ENCODE measurements at regions not wholly inside any gene's neighbourhood (a gene's known extent, or its start where the extent isn't known, plus 50 kb on each side); places are given as distances from the start of the nearest gene placed in this dataset.

- no peaks in the 10 kb centered on the region for H3K36me3 ChIP-seq (ENCODE audit: control insufficient read depth, insufficient read depth, low read length)
- H3K27me3 ChIP-seq (ENCODE audit: control insufficient read depth, insufficient read depth, low read length) = no peaks in the 10 kb centered on the region
- H3K4me1 ChIP-seq (ENCODE audit: control insufficient read depth, insufficient read depth, low read length) = peaks cover 12% of the 10 kb centered on the region; the same call in 1 of the 2 replicates
- H3K9me3 ChIP-seq (ENCODE audit: control insufficient read depth, insufficient read depth, low read depth, low read length) = peaks cover 22% of the 10 kb centered on the region
- no peak overlapping the region for H3K4me3 ChIP-seq (ENCODE audit: low read depth, low read length)
- no peak overlapping the region for H3K27ac ChIP-seq (ENCODE audit: low read depth, low read length)
- H3K9ac ChIP-seq (ENCODE audit: low read length) = no peak overlapping the region
Measured at GRCh38 chr9:80059191-80059590, 487.4 kb downstream of the TLE4 start.

- H3K9ac ChIP-seq (ENCODE audit: low read length) = no peak overlapping the region
- no peaks in the 10 kb centered on the region for H3K36me3 ChIP-seq (ENCODE audit: control insufficient read depth, insufficient read depth, low read length)
- peaks cover 17% of the 10 kb centered on the region; the same call in 1 of the 2 replicates for H3K4me1 ChIP-seq (ENCODE audit: control insufficient read depth, insufficient read depth, low read length)
- H3K27me3 ChIP-seq (ENCODE audit: control insufficient read depth, insufficient read depth, low read length) = no peaks in the 10 kb centered on the region
- peaks cover 15% of the 10 kb centered on the region for H3K9me3 ChIP-seq (ENCODE audit: control insufficient read depth, insufficient read depth, low read depth, low read length)
- no peak overlapping the region for H3K4me3 ChIP-seq (ENCODE audit: low read depth, low read length)
- no peak overlapping the region for H3K27ac ChIP-seq (ENCODE audit: low read depth, low read length)
Measured at GRCh38 chr9:80052830-80053229, 481.1 kb downstream of the TLE4 start.

DNA sequence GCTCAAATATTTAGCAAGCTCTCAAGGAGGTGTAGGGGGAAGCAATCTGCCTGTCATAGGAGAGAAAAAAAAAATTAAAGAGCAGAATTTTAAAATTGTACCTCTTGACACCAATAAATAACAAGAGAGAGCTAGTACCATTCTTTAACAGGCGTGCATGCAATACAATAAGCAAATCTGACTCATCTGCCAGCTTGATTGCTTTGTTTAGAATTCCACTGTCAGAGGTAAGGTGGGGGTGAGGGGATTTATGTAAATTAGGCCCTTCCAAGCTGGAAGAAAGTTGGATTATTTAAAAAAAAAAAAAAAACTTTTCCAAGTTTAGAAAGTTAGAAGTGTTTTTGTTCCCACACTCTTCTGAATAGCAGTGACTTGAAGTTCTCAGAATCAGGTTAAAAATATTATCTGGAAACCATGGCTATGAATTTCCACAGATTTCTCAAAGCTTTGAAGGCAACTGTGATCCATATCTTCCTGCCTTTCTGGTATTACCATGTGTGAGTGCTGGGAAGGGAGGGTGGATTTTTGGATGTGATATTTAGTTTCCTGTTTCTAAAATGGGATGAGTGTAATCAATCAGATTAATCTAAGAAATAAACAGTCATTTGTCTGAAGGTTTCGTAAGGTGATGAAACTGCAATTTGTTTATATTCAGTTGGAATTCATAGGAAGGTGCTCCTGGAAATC, 477.5 kb downstream of the TLE4 start:
- Histone ChIP-seq H3K27ac (ENCODE audit: low read depth, low read length) (no peak overlapping the region), H3K36me3 (ENCODE audit: control insufficient read depth, insufficient read depth, low read length) (no peaks in the 10 kb centered on the region), H3K27me3 (ENCODE audit: control insufficient read depth, insufficient read depth, low read length) (no peaks in the 10 kb centered on the region), H3K4me3 (ENCODE audit: low read depth, low read length) (no peak overlapping the region), H3K4me1 (ENCODE audit: control insufficient read depth, insufficient read depth, low read length) (peaks cover 17% of the 10 kb centered on the region; the same call in 1 of the 2 replicates), H3K9ac (ENCODE audit: low read length) (no peak overlapping the region), H3K9me3 (ENCODE audit: control insufficient read depth, insufficient read depth, low read depth, low read length) (peaks cover 13% of the 10 kb centered on the region)

DNA sequence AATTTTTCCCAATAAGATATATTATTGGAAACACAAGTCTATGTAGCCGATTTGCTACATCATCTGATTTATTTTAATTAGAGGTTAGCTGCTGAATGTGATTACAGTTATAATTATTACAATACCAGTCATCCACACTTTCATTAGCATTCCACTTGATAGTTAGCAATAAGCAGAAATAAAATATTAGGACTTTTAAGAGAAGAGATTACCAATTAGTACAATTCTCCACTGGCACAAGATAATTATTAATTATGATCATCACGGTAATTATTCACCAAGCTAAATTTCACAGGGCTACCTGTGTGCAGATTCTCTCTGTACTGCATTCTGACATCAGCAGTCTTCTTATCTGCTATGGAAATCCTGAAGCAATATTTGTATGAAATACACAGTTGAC, 474.7 kb downstream of the TLE4 start:
- no peaks in the 10 kb centered on the region; the same call in 1 of the 2 replicates for H3K9me3 ChIP-seq (ENCODE audit: control insufficient read depth, insufficient read depth, low read depth, low read length)
- no peaks in the 10 kb centered on the region for H3K27me3 ChIP-seq (ENCODE audit: control insufficient read depth, insufficient read depth, low read length)
- peaks cover 17% of the 10 kb centered on the region; the same call in 1 of the 2 replicates for H3K4me1 ChIP-seq (ENCODE audit: control insufficient read depth, insufficient read depth, low read length)
- no peaks in the 10 kb centered on the region for H3K36me3 ChIP-seq (ENCODE audit: control insufficient read depth, insufficient read depth, low read length)
- no peak overlapping the region for H3K4me3 ChIP-seq (ENCODE audit: low read depth, low read length)
- no peak overlapping the region for H3K9ac ChIP-seq (ENCODE audit: low read length)
- no peak overlapping the region for H3K27ac ChIP-seq (ENCODE audit: low read depth, low read length)

DNA sequence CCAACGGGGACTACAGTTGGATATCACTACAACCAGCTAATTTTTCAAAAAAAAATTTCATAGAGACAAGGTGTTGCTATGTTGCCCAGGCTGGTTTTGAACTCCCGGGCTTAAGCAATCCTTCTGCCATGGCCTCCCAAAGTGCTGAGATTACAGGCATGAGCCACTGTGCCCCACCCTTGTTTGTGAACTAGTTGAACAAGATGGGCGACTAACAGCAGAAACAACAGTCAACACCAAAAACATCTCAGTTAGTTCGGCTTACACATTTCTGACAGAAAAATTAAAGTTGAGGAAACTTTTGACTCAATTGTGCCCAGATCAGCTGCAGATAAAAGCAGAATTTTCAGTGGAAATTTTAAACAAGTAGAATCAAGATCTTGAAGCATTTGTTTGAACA, 470.1 kb downstream of the TLE4 start:
- H3K36me3 ChIP-seq (ENCODE audit: control insufficient read depth, insufficient read depth, low read length) = no peaks in the 10 kb centered on the region
- no peak overlapping the region for H3K9ac ChIP-seq (ENCODE audit: low read length)
- no peaks in the 10 kb centered on the region for H3K4me1 ChIP-seq (ENCODE audit: control insufficient read depth, insufficient read depth, low read length)
- no peaks in the 10 kb centered on the region for H3K27me3 ChIP-seq (ENCODE audit: control insufficient read depth, insufficient read depth, low read length)
- H3K4me3 ChIP-seq (ENCODE audit: low read depth, low read length) = no peak overlapping the region
- H3K27ac ChIP-seq (ENCODE audit: low read depth, low read length) = no peak overlapping the region
- H3K9me3 ChIP-seq (ENCODE audit: control insufficient read depth, insufficient read depth, low read depth, low read length) = no peaks in the 10 kb centered on the region

DNA sequence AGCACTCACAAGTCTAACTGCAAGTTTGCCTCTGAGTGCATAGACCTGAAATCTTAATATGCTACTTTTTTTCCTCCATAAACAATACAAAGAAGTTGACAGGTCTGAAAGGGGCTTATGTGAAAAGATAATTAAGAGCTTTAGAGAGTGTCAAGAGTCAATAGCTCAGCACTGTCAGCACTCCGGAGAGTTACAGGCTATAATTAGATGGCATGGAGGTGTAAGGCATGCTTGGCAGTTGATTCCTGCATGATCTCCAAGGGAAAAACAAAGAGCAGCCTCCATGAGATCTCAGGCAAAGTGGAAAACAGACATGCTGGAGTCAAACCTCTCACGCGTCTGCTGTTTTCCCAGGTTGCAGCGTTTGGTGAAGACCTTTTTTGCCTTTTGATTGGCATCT, 468.7 kb downstream of the TLE4 start:
- H3K9me3 ChIP-seq (ENCODE audit: control insufficient read depth, insufficient read depth, low read depth, low read length) = no peaks in the 10 kb centered on the region
- no peaks in the 10 kb centered on the region for H3K4me1 ChIP-seq (ENCODE audit: control insufficient read depth, insufficient read depth, low read length)
- no peak overlapping the region for H3K4me3 ChIP-seq (ENCODE audit: low read depth, low read length)
- no peak overlapping the region for H3K27ac ChIP-seq (ENCODE audit: low read depth, low read length)
- H3K36me3 ChIP-seq (ENCODE audit: control insufficient read depth, insufficient read depth, low read length) = no peaks in the 10 kb centered on the region
- no peaks in the 10 kb centered on the region for H3K27me3 ChIP-seq (ENCODE audit: control insufficient read depth, insufficient read depth, low read length)
- H3K9ac ChIP-seq (ENCODE audit: low read length) = no peak overlapping the region

DNA sequence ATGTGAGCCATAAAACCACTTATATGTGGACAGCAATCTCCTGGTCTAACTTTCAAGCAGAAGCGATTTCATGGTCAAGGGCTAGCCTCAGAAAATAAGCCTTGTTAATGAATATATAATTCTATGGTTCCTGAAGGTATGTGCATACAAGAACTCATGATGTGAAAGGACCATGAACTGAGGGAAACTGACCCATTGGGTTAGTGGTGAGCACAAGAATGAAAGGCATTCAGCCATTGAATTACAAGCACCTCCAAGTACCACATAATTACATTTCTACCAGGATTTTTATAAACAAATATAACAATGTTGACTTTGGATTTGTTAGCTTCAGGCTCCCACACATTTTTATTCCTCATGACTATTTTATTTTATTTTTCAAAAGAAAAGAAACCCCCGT, 459.0 kb downstream of the TLE4 start:
- no peaks in the 10 kb centered on the region for H3K4me1 ChIP-seq (ENCODE audit: control insufficient read depth, insufficient read depth, low read length)
- H3K27me3 ChIP-seq (ENCODE audit: control insufficient read depth, insufficient read depth, low read length) = no peaks in the 10 kb centered on the region
- 0 out of 2 replicates have a peak, but pooled peaks cover 10% of the 10 kb centered on the region for H3K9me3 ChIP-seq (ENCODE audit: control insufficient read depth, insufficient read depth, low read depth, low read length)
- no peak overlapping the region for H3K9ac ChIP-seq (ENCODE audit: low read length)
- no peak overlapping the region for H3K27ac ChIP-seq (ENCODE audit: low read depth, low read length)
- H3K36me3 ChIP-seq (ENCODE audit: control insufficient read depth, insufficient read depth, low read length) = no peaks in the 10 kb centered on the region
- no peak overlapping the region for H3K4me3 ChIP-seq (ENCODE audit: low read depth, low read length)

DNA sequence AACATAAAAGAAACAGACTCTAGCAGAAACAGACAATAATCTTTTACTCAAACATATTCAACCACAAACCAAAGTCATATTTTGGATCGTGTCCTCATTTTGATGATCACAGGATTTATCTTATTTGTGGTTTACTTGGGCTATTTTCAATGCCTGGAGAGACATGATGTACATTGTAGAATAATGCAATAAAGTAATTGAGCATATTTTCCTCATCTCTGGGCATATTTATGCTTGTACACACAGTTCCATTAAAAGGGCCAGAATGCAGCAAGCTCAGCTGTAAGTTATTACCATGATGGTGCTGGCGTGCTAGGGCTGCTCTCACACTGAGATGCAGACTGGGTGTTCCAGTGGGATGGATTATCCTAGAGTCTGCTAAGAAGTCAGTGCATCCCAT, 456.7 kb downstream of the TLE4 start:
- Histone ChIP-seq H3K4me1 (ENCODE audit: control insufficient read depth, insufficient read depth, low read length) (no peaks in the 10 kb centered on the region), H3K9ac (ENCODE audit: low read length) (no peak overlapping the region), H3K9me3 (ENCODE audit: control insufficient read depth, insufficient read depth, low read depth, low read length) (0 out of 2 replicates have a peak, but pooled peaks cover 13% of the 10 kb centered on the region), H3K36me3 (ENCODE audit: control insufficient read depth, insufficient read depth, low read length) (no peaks in the 10 kb centered on the region), H3K4me3 (ENCODE audit: low read depth, low read length) (no peak overlapping the region), H3K27me3 (ENCODE audit: control insufficient read depth, insufficient read depth, low read length) (no peaks in the 10 kb centered on the region), H3K27ac (ENCODE audit: low read depth, low read length) (no peak overlapping the region)

DNA sequence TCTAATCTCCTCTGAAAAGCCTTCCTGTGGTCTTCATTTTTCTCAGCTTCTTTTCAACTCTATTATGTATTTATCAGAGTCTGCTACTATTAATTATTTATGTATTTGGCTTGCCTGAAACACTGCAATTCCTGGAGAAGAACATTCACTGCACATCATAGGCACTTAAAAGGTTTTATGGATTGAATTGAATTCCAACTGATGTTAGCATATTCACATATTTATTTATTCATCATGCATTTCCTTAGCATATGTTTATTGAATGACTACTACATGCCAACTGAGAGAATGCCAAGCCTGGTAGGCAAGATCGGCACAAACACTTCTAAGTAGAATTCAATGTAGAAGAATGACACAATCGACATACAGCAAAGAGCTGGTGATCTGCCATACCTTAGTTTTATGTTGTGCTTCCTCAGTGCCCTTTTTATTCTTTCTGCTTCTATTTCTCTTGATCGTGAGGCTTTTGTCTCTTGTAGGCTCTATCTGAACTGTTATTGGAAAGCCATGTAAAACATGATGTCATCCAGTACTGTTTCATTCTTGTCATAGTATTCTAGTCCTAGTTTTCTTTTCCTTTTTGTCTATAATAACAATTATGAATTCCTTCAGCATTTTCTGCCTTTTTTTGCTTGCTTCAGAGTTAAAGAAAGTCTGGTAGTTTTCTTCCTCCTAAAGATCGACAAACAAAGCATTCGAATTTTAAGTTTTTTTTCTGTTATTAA, 454.2 kb downstream of the TLE4 start:
- H3K4me1 ChIP-seq (ENCODE audit: control insufficient read depth, insufficient read depth, low read length) = no peaks in the 10 kb centered on the region
- H3K36me3 ChIP-seq (ENCODE audit: control insufficient read depth, insufficient read depth, low read length) = no peaks in the 10 kb centered on the region
- no peak overlapping the region for H3K27ac ChIP-seq (ENCODE audit: low read depth, low read length)
- no peak overlapping the region for H3K9ac ChIP-seq (ENCODE audit: low read length)
- H3K4me3 ChIP-seq (ENCODE audit: low read depth, low read length) = no peak overlapping the region
- H3K27me3 ChIP-seq (ENCODE audit: control insufficient read depth, insufficient read depth, low read length) = no peaks in the 10 kb centered on the region
- 0 out of 2 replicates have a peak, but pooled peaks cover 3% of the 10 kb centered on the region for H3K9me3 ChIP-seq (ENCODE audit: control insufficient read depth, insufficient read depth, low read depth, low read length)

- H3K4me1 ChIP-seq (ENCODE audit: control insufficient read depth, insufficient read depth, low read length) = no peaks in the 10 kb centered on the region
- no peaks in the 10 kb centered on the region for H3K27me3 ChIP-seq (ENCODE audit: control insufficient read depth, insufficient read depth, low read length)
- H3K9me3 ChIP-seq (ENCODE audit: control insufficient read depth, insufficient read depth, low read depth, low read length) = 0 out of 2 replicates have a peak, but pooled peaks cover 3% of the 10 kb centered on the region
- H3K9ac ChIP-seq (ENCODE audit: low read length) = no peak overlapping the region
- no peak overlapping the region for H3K27ac ChIP-seq (ENCODE audit: low read depth, low read length)
- H3K36me3 ChIP-seq (ENCODE audit: control insufficient read depth, insufficient read depth, low read length) = no peaks in the 10 kb centered on the region
- no peak overlapping the region for H3K4me3 ChIP-seq (ENCODE audit: low read depth, low read length)
Measured at GRCh38 chr9:80025131-80025530, 453.4 kb downstream of the TLE4 start.

DNA sequence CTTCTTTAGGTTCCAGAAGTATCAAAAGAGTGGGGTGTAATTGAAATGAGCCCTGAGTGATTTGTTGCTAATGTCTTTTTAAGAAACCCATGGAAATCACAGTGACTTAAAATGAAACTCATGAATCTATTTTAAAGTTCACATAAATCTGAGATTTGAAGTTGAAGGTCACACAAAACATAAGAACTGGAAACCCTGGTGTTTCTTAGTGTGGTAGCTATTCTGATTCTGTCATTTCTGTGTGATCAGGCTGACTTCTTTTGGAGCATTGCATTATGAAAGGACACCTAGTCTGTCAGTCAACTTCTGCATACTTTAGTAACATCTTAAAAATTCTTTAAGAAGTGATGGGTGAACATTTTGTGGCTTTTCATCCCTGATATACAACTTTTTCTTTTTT, 448.8 kb downstream of the TLE4 start:
- Histone ChIP-seq H3K36me3 (ENCODE audit: control insufficient read depth, insufficient read depth, low read length) (no peaks in the 10 kb centered on the region), H3K27ac (ENCODE audit: low read depth, low read length) (no peak overlapping the region), H3K9ac (ENCODE audit: low read length) (no peak overlapping the region), H3K27me3 (ENCODE audit: control insufficient read depth, insufficient read depth, low read length) (no peaks in the 10 kb centered on the region), H3K9me3 (ENCODE audit: control insufficient read depth, insufficient read depth, low read depth, low read length) (0 out of 2 replicates have a peak, but pooled peaks cover 3% of the 10 kb centered on the region), H3K4me1 (ENCODE audit: control insufficient read depth, insufficient read depth, low read length) (no peaks in the 10 kb centered on the region), H3K4me3 (ENCODE audit: low read depth, low read length) (no peak overlapping the region)
